HG03354 (cell line): ENCODE measurements at regions not wholly inside any gene's neighbourhood (a gene's known extent, or its start where the extent isn't known, plus 50 kb on each side); places are given as distances from the start of the nearest gene placed in this dataset.

Source experiments
- ATAC-seq: cut with Tn5 transposase; IDR thresholded peaks from one replicate; pipeline ENCODE4 v1.9.1; 2021; ENCODE audit warnings: mild to moderate bottlenecking; ENCODE audit not compliant: unreplicated experiment, poor library complexity, severe bottlenecking

GRCh38 chr2:8565399-8566154 is 116.3 kb upstream of the ID2 start:
- ATAC-seq: no peak

- no peak for ATAC-seq
Observed at GRCh38 chr2:8566155-8566670, 115.6 kb upstream of the ID2 start.

GRCh38 chr2:8566774-8567468 is 114.9 kb upstream of the ID2 start:
- no peak for ATAC-seq

GRCh38 chr2:8567469-8568260 is 114.2 kb upstream of the ID2 start:
- no peak for ATAC-seq

GRCh38 chr2:8568543-8569302 is 113.1 kb upstream of the ID2 start:
- ATAC-seq: no peak

GRCh38 chr2:8569332-8569930 is 112.4 kb upstream of the ID2 start:
- no peak for ATAC-seq

- no peak for ATAC-seq
Observed at GRCh38 chr2:8570637-8571036, 111.2 kb upstream of the ID2 start.

GRCh38 chr2:8571301-8571791 is 110.5 kb upstream of the ID2 start:
- ATAC-seq: no peak

GRCh38 chr2:8571792-8572499 is 109.9 kb upstream of the ID2 start:
- ATAC-seq: no peak

GRCh38 chr2:8572712-8573233 is 109.1 kb upstream of the ID2 start:
- no peak for ATAC-seq

GRCh38 chr2:8573234-8573941 is 108.5 kb upstream of the ID2 start:
- no peak for ATAC-seq

- ATAC-seq: no peak
Observed at GRCh38 chr2:8573942-8574195, 108.0 kb upstream of the ID2 start.

- ATAC-seq: peak; percentile 60
Observed at GRCh38 chr2:8574196-8575037, 107.4 kb upstream of the ID2 start.

GRCh38 chr2:8575038-8575833 is 106.6 kb upstream of the ID2 start:
- ATAC-seq: peak; percentile 28

- no peak for ATAC-seq
Observed at GRCh38 chr2:8575834-8576423, 105.9 kb upstream of the ID2 start.

- ATAC-seq: no peak
Observed at GRCh38 chr2:8576525-8577167, 105.2 kb upstream of the ID2 start.
